ENCODE measurements at regions not wholly inside any gene's neighbourhood (a gene's known extent, or its start where the extent isn't known, plus 50 kb on each side); places are given as distances from the start of the nearest gene placed in this dataset.

DNA sequence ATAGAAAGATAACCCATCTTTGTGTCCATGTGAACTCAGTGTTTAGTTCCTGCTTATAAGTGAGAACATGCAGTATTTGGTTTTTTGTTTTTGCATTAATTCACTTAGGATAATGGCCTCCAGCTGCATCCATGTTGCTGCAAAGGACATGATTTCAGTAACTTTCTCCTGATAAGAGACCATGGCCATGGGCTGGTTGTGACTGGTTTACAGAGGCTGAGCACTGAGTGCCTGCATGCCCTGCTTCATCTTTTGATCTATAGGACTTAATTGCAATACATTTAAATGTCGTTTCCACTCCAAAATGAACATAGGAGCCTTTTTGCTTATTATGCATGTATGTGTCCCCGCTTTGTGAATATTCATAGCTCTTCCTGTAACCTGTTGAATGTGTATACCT, 101.3 kb upstream of the IGFBP3 start:
- Mint-ChIP-seq H3K27ac (no peak overlapping the region), H3K36me3 (ENCODE audit: low read depth) (no peaks in the 10 kb centered on the region), H3K4me1 (ENCODE audit: low read depth) (no peaks in the 10 kb centered on the region), H3K27me3 (no peaks in the 10 kb centered on the region), H3K9me3 (no peaks in the 10 kb centered on the region), H3K4me3 (no peak overlapping the region)
- intact Hi-C loops (cut with micrococcal nuclease), result no loop called here

- H3K9me3 Mint-ChIP-seq, result no peaks in the 10 kb centered on the region
- no peak overlapping the region for H3K27ac Mint-ChIP-seq
- no peaks in the 10 kb centered on the region for H3K27me3 Mint-ChIP-seq
- no peaks in the 10 kb centered on the region for H3K36me3 Mint-ChIP-seq (ENCODE audit: low read depth)
- no peak overlapping the region for H3K4me3 Mint-ChIP-seq
- intact Hi-C loops (cut with micrococcal nuclease), result no loop called here
- H3K4me1 Mint-ChIP-seq (ENCODE audit: low read depth), result no peaks in the 10 kb centered on the region
Measured at GRCh38 chr7:46015107-46015868, 94.2 kb upstream of the IGFBP3 start.

DNA sequence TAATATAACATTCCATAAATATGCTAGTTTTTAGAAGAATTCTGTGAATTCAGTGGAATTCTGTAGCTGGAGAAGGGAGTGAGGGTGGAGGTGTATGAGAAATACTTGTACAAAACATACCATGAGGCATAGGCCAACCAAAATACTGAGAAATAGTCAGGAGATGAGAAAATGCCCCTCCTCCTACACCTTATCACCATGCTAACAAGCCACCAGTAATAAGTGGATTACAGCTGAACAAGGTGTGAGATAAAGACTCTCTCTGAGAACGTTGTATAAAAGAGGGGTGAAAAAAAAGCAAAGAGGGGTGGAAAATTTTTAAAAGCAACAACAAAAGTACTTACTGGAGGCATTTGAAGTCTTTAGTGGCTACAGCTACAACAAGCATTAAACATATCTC, 90.4 kb upstream of the IGFBP3 start:
- no peaks in the 10 kb centered on the region for H3K4me1 Mint-ChIP-seq (ENCODE audit: low read depth)
- no peak overlapping the region for H3K27ac Mint-ChIP-seq
- H3K9me3 Mint-ChIP-seq, result no peaks in the 10 kb centered on the region
- no peaks in the 10 kb centered on the region for H3K36me3 Mint-ChIP-seq (ENCODE audit: low read depth)
- intact Hi-C loops (cut with micrococcal nuclease), result no loop called here
- no peaks in the 10 kb centered on the region for H3K27me3 Mint-ChIP-seq
- H3K4me3 Mint-ChIP-seq, result no peak overlapping the region

GRCh38 chr7:46011059-46011458, 90.0 kb upstream of the IGFBP3 start:
- H3K36me3 Mint-ChIP-seq (ENCODE audit: low read depth), result no peaks in the 10 kb centered on the region
- no peaks in the 10 kb centered on the region for H3K27me3 Mint-ChIP-seq
- H3K4me1 Mint-ChIP-seq (ENCODE audit: low read depth), result no peaks in the 10 kb centered on the region
- no peak overlapping the region for H3K4me3 Mint-ChIP-seq
- H3K9me3 Mint-ChIP-seq, result no peaks in the 10 kb centered on the region
- no peak overlapping the region for H3K27ac Mint-ChIP-seq
- intact Hi-C loops (cut with micrococcal nuclease), result no loop called here

DNA sequence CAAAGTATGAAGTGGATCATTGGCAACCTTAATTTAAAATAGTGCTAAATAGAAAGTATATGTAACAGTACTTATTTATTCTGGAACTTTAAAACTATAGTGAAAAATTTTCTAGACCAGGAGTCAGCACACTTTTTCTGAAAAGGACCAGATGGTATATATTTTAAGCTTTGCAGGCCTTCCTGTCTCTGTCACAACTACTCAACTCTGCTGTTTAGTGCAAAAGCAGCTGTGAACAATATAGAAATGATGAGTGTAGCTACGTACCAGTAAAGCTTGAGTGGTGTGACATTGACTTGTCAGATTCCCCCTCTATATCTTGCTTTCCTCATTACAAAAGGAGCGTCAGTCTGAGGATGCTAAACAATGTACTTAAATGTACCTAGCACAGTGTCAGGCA, 88.1 kb upstream of the IGFBP3 start:
- intact Hi-C loops (cut with micrococcal nuclease), result no loop called here

DNA sequence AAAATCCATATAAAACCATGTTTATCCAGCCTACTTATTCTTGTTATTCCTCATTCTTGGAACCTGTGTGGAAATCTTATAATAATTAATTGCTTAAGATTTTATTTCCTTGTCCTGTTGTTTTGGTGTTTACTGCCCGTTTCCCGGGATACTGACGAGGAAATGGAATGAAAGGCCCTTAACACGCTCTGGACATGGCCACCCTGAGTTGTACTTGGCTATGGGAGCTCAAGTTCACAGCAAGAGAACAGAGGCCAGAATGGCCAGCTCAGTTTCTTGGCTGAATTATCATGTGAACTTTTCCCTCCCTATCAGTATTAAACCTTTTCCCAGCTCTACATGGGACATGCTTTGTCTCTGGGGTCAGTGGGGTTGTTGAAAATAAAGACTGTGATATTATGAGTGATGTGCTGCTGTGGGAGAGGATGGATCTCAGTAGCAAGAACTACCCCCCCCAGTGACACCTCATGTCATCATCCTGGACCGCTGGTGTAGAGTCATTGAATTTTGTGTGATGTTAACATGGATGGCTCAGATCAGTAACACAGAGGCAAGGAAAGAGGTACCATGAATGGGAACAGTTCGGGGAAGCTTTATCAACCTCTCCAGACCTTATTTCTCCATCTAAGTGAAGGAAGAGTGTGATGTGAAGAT, 87.0 kb upstream of the IGFBP3 start:
- Mint-ChIP-seq H3K4me3 (no peak overlapping the region), H3K9me3 (peaks cover 9% of the 10 kb centered on the region), H3K4me1 (ENCODE audit: low read depth) (no peaks in the 10 kb centered on the region), H3K36me3 (ENCODE audit: low read depth) (no peaks in the 10 kb centered on the region), H3K27me3 (no peaks in the 10 kb centered on the region), H3K27ac (no peak overlapping the region)
- intact Hi-C loops (cut with micrococcal nuclease), result no loop called here

More for the DNA sequence above, 88.1 kb upstream of the IGFBP3 start:
- Mint-ChIP-seq H3K9me3 (no peaks in the 10 kb centered on the region), H3K27me3 (no peaks in the 10 kb centered on the region), H3K36me3 (ENCODE audit: low read depth) (no peaks in the 10 kb centered on the region), H3K4me1 (ENCODE audit: low read depth) (no peaks in the 10 kb centered on the region), H3K27ac (no peak overlapping the region), H3K4me3 (no peak overlapping the region)

- Mint-ChIP-seq H3K36me3 (ENCODE audit: low read depth) (no peaks in the 10 kb centered on the region), H3K4me1 (ENCODE audit: low read depth) (no peaks in the 10 kb centered on the region), H3K27me3 (no peaks in the 10 kb centered on the region), H3K4me3 (no peak overlapping the region), H3K27ac (no peak overlapping the region), H3K9me3 (peaks cover 10% of the 10 kb centered on the region)
- intact Hi-C loops (cut with micrococcal nuclease), result no loop called here
Measured at GRCh38 chr7:46007194-46007593, 86.1 kb upstream of the IGFBP3 start.

DNA sequence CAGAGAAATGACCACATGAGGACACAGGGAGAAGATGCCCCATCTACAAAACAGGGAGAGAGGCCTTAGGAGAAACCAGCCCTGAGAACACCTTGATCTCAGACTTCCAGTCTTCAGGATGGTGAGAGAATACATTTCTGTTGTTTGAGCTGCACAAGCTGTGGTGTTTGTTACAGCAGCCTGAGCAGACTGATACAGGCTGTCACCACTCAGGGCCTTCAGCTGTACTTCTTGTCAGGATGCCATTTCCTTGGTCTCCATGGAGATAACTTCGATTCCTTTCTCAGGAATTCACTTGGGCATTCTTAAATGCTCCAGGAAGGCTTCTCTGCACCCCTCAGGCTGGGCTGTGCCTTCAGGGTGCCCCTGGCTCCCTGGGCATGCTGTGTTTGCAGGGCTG, 85.7 kb upstream of the IGFBP3 start:
- H3K27me3 Mint-ChIP-seq, result no peaks in the 10 kb centered on the region
- no peaks in the 10 kb centered on the region for H3K4me1 Mint-ChIP-seq (ENCODE audit: low read depth)
- intact Hi-C loops (cut with micrococcal nuclease), result no loop called here
- H3K9me3 Mint-ChIP-seq, result peaks cover 10% of the 10 kb centered on the region
- no peak overlapping the region for H3K4me3 Mint-ChIP-seq
- no peaks in the 10 kb centered on the region for H3K36me3 Mint-ChIP-seq (ENCODE audit: low read depth)
- no peak overlapping the region for H3K27ac Mint-ChIP-seq

- Mint-ChIP-seq H3K36me3 (ENCODE audit: low read depth) (no peaks in the 10 kb centered on the region), H3K27ac (no peak overlapping the region), H3K27me3 (no peaks in the 10 kb centered on the region), H3K4me1 (ENCODE audit: low read depth) (no peaks in the 10 kb centered on the region), H3K9me3 (peaks cover 10% of the 10 kb centered on the region), H3K4me3 (no peak overlapping the region)
- intact Hi-C loops (cut with micrococcal nuclease), result no loop called here
Measured at GRCh38 chr7:46006212-46006611, 85.1 kb upstream of the IGFBP3 start.

DNA sequence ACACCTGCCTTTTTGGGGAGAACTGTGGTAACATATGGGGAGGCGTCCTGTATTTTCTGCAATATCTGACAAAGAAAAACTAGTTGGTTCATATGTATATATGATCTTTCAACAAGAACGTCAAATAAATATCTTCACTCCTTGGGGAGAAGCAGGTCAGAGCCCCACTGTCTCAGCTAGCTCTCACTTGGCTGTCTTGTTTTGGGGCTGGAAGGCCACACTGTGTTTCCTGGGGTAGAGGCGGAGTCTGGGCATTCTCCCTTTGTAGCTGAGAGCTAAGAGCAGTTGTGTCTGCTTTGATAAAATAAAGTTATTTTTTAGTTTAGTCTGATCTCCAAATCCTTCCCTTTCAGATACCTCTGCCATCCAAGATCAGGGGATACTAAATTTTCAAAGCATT, 83.9 kb upstream of the IGFBP3 start:
- intact Hi-C loops (cut with micrococcal nuclease), result no loop called here
- Mint-ChIP-seq H3K27me3 (no peaks in the 10 kb centered on the region), H3K4me3 (no peak overlapping the region), H3K9me3 (peaks cover 15% of the 10 kb centered on the region), H3K36me3 (ENCODE audit: low read depth) (no peaks in the 10 kb centered on the region), H3K4me1 (ENCODE audit: low read depth) (no peaks in the 10 kb centered on the region), H3K27ac (no peak overlapping the region)

DNA sequence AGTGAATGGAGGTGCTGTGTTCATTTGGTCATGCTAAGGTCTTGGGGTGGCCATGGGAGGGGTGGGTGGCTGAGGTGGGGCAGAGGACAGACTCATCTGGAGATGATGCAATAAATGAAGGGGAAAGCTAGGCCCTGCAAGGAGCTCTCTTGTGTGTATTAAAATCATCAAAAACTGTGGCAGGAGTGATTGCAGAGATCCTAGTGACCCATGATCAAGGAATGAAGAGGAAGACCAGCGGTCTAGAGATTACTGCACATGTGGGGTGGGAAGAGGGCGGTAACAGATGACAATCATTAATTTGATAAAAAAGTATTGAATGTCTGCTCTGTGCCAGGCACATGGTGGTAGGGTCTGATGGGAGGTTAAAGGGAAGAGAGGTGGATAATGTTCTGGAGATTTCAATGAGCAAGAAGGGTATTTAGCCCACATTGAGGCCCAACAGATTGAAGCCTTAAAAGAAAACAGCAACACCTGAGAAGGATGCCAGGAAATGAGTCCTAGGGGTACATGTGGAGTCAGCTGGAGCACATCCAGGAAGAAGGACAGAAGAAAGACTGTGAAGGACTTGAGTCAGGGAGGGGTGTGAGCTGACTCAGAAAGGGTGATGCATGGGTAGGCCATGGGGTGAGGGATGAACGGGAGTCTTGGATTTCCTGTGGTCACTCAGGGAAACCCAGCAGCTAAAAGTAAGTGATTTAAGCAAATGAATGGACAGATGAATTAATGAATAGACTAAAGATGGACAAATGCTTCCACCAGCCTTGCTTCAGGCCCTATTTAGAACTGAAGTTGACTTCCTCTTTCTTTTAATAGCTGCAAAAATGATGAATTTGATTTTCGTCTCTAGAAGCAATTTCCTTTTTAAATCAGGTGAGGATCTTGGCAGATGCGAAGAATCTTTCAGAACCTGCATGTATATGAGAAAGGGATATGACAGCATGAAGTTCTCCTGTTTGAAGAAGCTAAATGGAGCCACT, 83.1 kb upstream of the IGFBP3 start:
- intact Hi-C loops (cut with micrococcal nuclease), result no loop called here
- no peaks in the 10 kb centered on the region for H3K36me3 Mint-ChIP-seq (ENCODE audit: low read depth)
- no peaks in the 10 kb centered on the region for H3K4me1 Mint-ChIP-seq (ENCODE audit: low read depth)
- no peaks in the 10 kb centered on the region for H3K27me3 Mint-ChIP-seq
- H3K4me3 Mint-ChIP-seq, result no peak overlapping the region
- H3K27ac Mint-ChIP-seq, result no peak overlapping the region
- peaks cover 15% of the 10 kb centered on the region for H3K9me3 Mint-ChIP-seq

DNA sequence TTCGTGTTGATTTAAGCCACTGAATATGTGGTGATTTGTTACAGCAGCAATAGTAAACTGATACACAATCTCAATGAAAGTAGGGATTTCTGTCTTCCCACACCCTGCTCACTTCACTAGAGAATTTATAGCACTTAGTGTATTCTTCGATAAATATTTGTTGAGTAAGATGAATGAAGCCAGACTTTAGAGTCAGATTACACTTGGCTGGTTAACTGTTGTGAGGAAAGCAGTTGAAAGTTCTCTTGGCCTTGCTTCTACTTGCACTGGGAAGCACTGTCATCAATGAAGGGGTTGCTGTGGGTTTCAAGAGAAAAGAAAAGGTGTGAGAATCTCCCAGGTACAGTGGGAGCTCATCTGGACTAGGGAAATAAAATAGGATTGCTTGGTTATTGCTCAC, 82.1 kb upstream of the IGFBP3 start:
- H3K27ac Mint-ChIP-seq, result no peak overlapping the region
- H3K4me3 Mint-ChIP-seq, result no peak overlapping the region
- peaks cover 18% of the 10 kb centered on the region for H3K9me3 Mint-ChIP-seq
- no peaks in the 10 kb centered on the region for H3K36me3 Mint-ChIP-seq (ENCODE audit: low read depth)
- intact Hi-C loops (cut with micrococcal nuclease), result no loop called here
- no peaks in the 10 kb centered on the region for H3K4me1 Mint-ChIP-seq (ENCODE audit: low read depth)
- H3K27me3 Mint-ChIP-seq, result no peaks in the 10 kb centered on the region

GRCh38 chr7:46000513-46000912, 79.4 kb upstream of the IGFBP3 start:
- peaks cover 37% of the 10 kb centered on the region for H3K9me3 Mint-ChIP-seq
- intact Hi-C loops (cut with micrococcal nuclease), result no loop called here
- H3K4me1 Mint-ChIP-seq (ENCODE audit: low read depth), result no peaks in the 10 kb centered on the region
- H3K27ac Mint-ChIP-seq, result no peak overlapping the region
- no peaks in the 10 kb centered on the region for H3K27me3 Mint-ChIP-seq
- no peak overlapping the region for H3K4me3 Mint-ChIP-seq
- no peaks in the 10 kb centered on the region for H3K36me3 Mint-ChIP-seq (ENCODE audit: low read depth)

- Mint-ChIP-seq H3K4me1 (ENCODE audit: low read depth) (no peaks in the 10 kb centered on the region), H3K27me3 (no peaks in the 10 kb centered on the region), H3K9me3 (peaks cover 40% of the 10 kb centered on the region), H3K36me3 (ENCODE audit: low read depth) (no peaks in the 10 kb centered on the region), H3K27ac (no peak overlapping the region), H3K4me3 (no peak overlapping the region)
- intact Hi-C loops (cut with micrococcal nuclease), result no loop called here
Measured at GRCh38 chr7:45999541-45999940, 78.5 kb upstream of the IGFBP3 start.
